Fibroblast of lung (primary cell): ENCODE measurements at regions not wholly inside any gene's neighbourhood (a gene's known extent, or its start where the extent isn't known, plus 50 kb on each side); places are given as distances from the start of the nearest gene placed in this dataset.

Experiments used
- DNase-seq, 2 donors: peaks; one replicate each; pipeline versions ENCODE4 v3.0.0 to v3.0.0-alpha.2; 2010; ENCODE audit warnings: low read depth in 2 of 2
- H2AFZ ChIP-seq: 2 replicates; pipeline ENCODE4 v1.5.1; 2012; ENCODE audit warnings: low read length, control low read depth, inconsistent platforms
- H3K27ac ChIP-seq: 2 replicates; pipeline ENCODE4 v1.5.1; 2011; ENCODE audit warnings: low read length, control low read depth; ENCODE audit not compliant: insufficient read depth
- H3K27me3 ChIP-seq: 2 replicates; pipeline ENCODE4 v1.5.1; 2011; ENCODE audit warnings: mild to moderate bottlenecking, low read length; ENCODE audit not compliant: control insufficient read depth, insufficient read depth
- H3K36me3 ChIP-seq: 2 replicates; pipeline ENCODE4 v1.5.1; 2011; ENCODE audit warnings: low read length; ENCODE audit not compliant: control insufficient read depth, insufficient read depth
- H3K4me1 ChIP-seq: 2 replicates; pipeline ENCODE4 v1.5.1; 2011; ENCODE audit warnings: low read length; ENCODE audit not compliant: control insufficient read depth, insufficient read depth; ENCODE audit errors: extremely low read depth
- H3K4me2 ChIP-seq: 2 replicates; pipeline ENCODE4 v1.5.1; 2011; ENCODE audit warnings: low read length, control low read depth; ENCODE audit not compliant: insufficient read depth; ENCODE audit errors: extremely low read depth
- H3K4me3 ChIP-seq, 4 experiments: fragments of 200-600 bp in 1 of 4; sonication (generic) in 1 of 4; replicated peaks in 1 of 4; 2 replicates each; pipeline ENCODE4 v1.5.1; 2011 to 2016; ENCODE audit warnings: low read length in 4 of 4, low read depth in 3 of 4, mild to moderate bottlenecking in 3 of 4, control low read depth in 2 of 4, inconsistent platforms in 1 of 4, mixed read lengths in 1 of 4; ENCODE audit not compliant: insufficient read depth in 1 of 4; ENCODE audit errors: control extremely low read depth in 1 of 4
- H3K79me2 ChIP-seq: 2 replicates; pipeline ENCODE4 v1.5.1; 2012; ENCODE audit warnings: mild to moderate bottlenecking, low read length, inconsistent platforms; ENCODE audit not compliant: control insufficient read depth, insufficient read depth
- H3K9ac ChIP-seq: 2 replicates; pipeline ENCODE4 v1.5.1; 2011; ENCODE audit warnings: mild to moderate bottlenecking, low read length, control low read depth; ENCODE audit not compliant: insufficient read depth
- H3K9me3 ChIP-seq: 2 replicates; pipeline ENCODE4 v1.5.1; 2012; ENCODE audit warnings: low read depth, low read length; ENCODE audit not compliant: control insufficient read depth, insufficient read depth
- H4K20me1 ChIP-seq: 2 replicates; pipeline ENCODE4 v1.5.1; 2011; ENCODE audit warnings: low read length; ENCODE audit not compliant: control insufficient read depth, insufficient read depth; ENCODE audit errors: extremely low read depth
- CTCF ChIP-seq, 2 donors: IDR thresholded peaks in 1 of 2; conservative IDR thresholded peaks in 1 of 2; 1 replicate in 1 of 2; 2 replicates in 1 of 2; pipeline ENCODE4 v1.5.1; 2011 to 2012; ENCODE audit warnings: low read length in 2 of 2, control low read depth in 1 of 2, inconsistent platforms in 1 of 2, low read depth in 1 of 2, mild to moderate bottlenecking in 1 of 2
- EZH2 ChIP-seq: IDR thresholded peaks from 2 replicates; pipeline ENCODE4 v1.5.1; 2012; ENCODE audit warnings: low read length, control low read depth, mild to moderate bottlenecking; ENCODE audit errors: missing control alignments

- DNase-seq = no peak
- no peak overlapping the region for H3K9ac ChIP-seq
- no peak overlapping the region for H3K27ac ChIP-seq
- H4K20me1 ChIP-seq = no peaks in the 10 kb centered on the region
- TF ChIP-seq CTCF (conservative IDR thresholded peaks at IDR 0.05 in 1 of 2, IDR thresholded peaks at IDR 0.05 in 1 of 2; ENCODE audit: low read depth in 1 of 2, low read length in 2 of 2) (no peak), EZH2 (no peak)
- no peak overlapping the region for H2AFZ ChIP-seq
- peaks cover 6% of the 10 kb centered on the region for H3K27me3 ChIP-seq
- no peaks in the 10 kb centered on the region for H3K9me3 ChIP-seq
- H3K36me3 ChIP-seq = no peaks in the 10 kb centered on the region
- H3K4me2 ChIP-seq = no peak overlapping the region
- no peaks in the 10 kb centered on the region for H3K4me1 ChIP-seq
- H3K4me3 ChIP-seq = no peak overlapping the region
- H3K79me2 ChIP-seq = no peaks in the 10 kb centered on the region
These were observed 175.6 kb upstream of the RASGRP1 start for GRCh38 chr15:38740206-38740605.

GRCh38 chr15:38743147-38743546 is 178.5 kb upstream of the RASGRP1 start:
- Histone ChIP-seq H4K20me1 (no peaks in the 10 kb centered on the region), H3K36me3 (no peaks in the 10 kb centered on the region)

GRCh38 chr15:38745126-38745525 is 180.5 kb upstream of the RASGRP1 start:
- H3K36me3 ChIP-seq = no peaks in the 10 kb centered on the region
- no peak overlapping the region for H3K27ac ChIP-seq
- H3K9ac ChIP-seq = no peak overlapping the region
- H3K27me3 ChIP-seq = peaks cover 6% of the 10 kb centered on the region
- no peak overlapping the region for H3K4me2 ChIP-seq
- peak in 1 of 2 donors; percentile 41 for DNase-seq
- H3K4me3 ChIP-seq = no peak overlapping the region
- H2AFZ ChIP-seq = no peak overlapping the region
- no peaks in the 10 kb centered on the region for H3K9me3 ChIP-seq
- TF ChIP-seq CTCF (conservative IDR thresholded peaks at IDR 0.05 in 1 of 2, IDR thresholded peaks at IDR 0.05 in 1 of 2; ENCODE audit: low read depth in 1 of 2, low read length in 2 of 2) (no peak), EZH2 (no peak)
- H3K79me2 ChIP-seq = no peaks in the 10 kb centered on the region
- no peaks in the 10 kb centered on the region for H4K20me1 ChIP-seq
- no peaks in the 10 kb centered on the region for H3K4me1 ChIP-seq

More at GRCh38 chr15:38743147-38743546, 178.5 kb upstream of the RASGRP1 start:
- Histone ChIP-seq H3K9ac (no peak overlapping the region), H3K27me3 (peaks cover 6% of the 10 kb centered on the region), H3K27ac (no peak overlapping the region), H3K79me2 (no peaks in the 10 kb centered on the region), H2AFZ (no peak overlapping the region), H3K4me3 (no peak overlapping the region), H3K4me2 (no peak overlapping the region), H3K9me3 (no peaks in the 10 kb centered on the region), H3K4me1 (no peaks in the 10 kb centered on the region)
- no peak for DNase-seq
- TF ChIP-seq CTCF (conservative IDR thresholded peaks at IDR 0.05 in 1 of 2, IDR thresholded peaks at IDR 0.05 in 1 of 2; ENCODE audit: low read depth in 1 of 2, low read length in 2 of 2) (no peak), EZH2 (no peak)
